Gastrocnemius medialis (tissue), 4 donors: ENCODE measurements at regions not wholly inside any gene's neighbourhood (a gene's known extent, or its start where the extent isn't known, plus 50 kb on each side); places are given as distances from the start of the nearest gene placed in this dataset.
"Not testable (repeated sequence)": the region's sequence is repeated elsewhere in the genome, so short reads cannot be mapped to it uniquely, and the experiment has no call there.

Source experiments
- CTCF ChIP-seq, 5 experiments: fragments of 450-650 bp in 3 of 5; fragments of 200-600 bp in 2 of 5; sonication (generic) in 2 of 5; IDR thresholded peaks in 4 of 5; conservative IDR thresholded peaks in 1 of 5; 1 replicate in 4 of 5; 2 replicates in 1 of 5; pipeline ENCODE4 v1.5.1; 2016 to 2019; ENCODE audit warnings: antibody characterized with exemption in 5 of 5, mild to moderate bottlenecking in 3 of 5, moderate library complexity in 3 of 5
- POLR2A ChIP-seq, 2 donors: fragments of 450-650 bp; IDR thresholded peaks; one replicate each; pipeline ENCODE4 v1.6.1; 2017; ENCODE audit warnings: antibody characterized with exemption in 2 of 2, mild to moderate bottlenecking in 2 of 2, moderate library complexity in 2 of 2

- TF ChIP-seq CTCF (IDR thresholded peaks at IDR 0.05 in 4 of 5, conservative IDR thresholded peaks at IDR 0.05 in 1 of 5); POLR2A (IDR thresholded peaks at IDR 0.05): not testable (repeated sequence)
Measured at GRCh38 chr5:79879880-79880279, 111.2 kb downstream of the MTX3 start.
